ENCODE measurements at regions not wholly inside any gene's neighbourhood (a gene's known extent, or its start where the extent isn't known, plus 50 kb on each side); places are given as distances from the start of the nearest gene placed in this dataset.

DNA sequence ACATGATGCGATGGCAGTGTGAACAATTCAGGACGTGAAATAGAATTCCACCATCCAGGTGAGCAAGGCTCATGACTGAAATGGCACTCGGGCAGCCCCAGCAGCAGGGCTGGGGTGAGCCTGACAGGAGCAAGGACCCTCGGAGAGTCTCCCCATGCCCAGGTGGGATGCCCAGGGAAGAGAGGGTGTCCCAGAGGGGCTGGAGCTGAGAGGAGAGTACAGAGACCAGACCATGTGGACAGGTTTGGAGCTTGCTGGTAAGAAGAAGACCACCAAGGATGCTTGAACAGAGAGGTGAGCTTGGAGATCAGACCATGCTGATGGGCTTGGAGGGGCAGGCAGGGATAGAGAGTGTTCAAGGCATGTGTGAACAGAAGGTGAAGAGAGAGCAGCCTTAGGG, 83.3 kb downstream of the RAMP3 start:
- TF ChIP-seq POLR2A (IDR thresholded peaks at IDR 0.05; ENCODE audit: low read length) (no peak), GATA1 (IDR thresholded peaks at IDR 0.05; ENCODE audit: low read depth, low read length) (no peak)
